GM23248 (cell line): ENCODE measurements at regions not wholly inside any gene's neighbourhood (a gene's known extent, or its start where the extent isn't known, plus 50 kb on each side); places are given as distances from the start of the nearest gene placed in this dataset.

ENCODE experiments used
- EZH2 ChIP-seq: fragments of 200-600 bp; sonication (generic); IDR thresholded peaks from 2 replicates; pipeline ENCODE4 v1.6.1; 2018; ENCODE audit warnings: antibody characterized with exemption, mild to moderate bottlenecking; ENCODE audit not compliant: insufficient read depth, poor library complexity, severe bottlenecking
- EZH2phosphoT487 ChIP-seq: fragments of 200-600 bp; sonication (generic); IDR thresholded peaks from 2 replicates; pipeline ENCODE4 v1.6.1; 2018; ENCODE audit warnings: antibody characterized with exemption, moderate library complexity, mild to moderate bottlenecking, low read depth; ENCODE audit not compliant: insufficient read depth

GRCh38 chr16:51231702-51232101 is 80.6 kb upstream of the SALL1 start:
- TF ChIP-seq EZH2 (no peak), EZH2phosphoT487 (no peak)
